Sigmoid colon (tissue), 6 donors: ENCODE measurements at regions not wholly inside any gene's neighbourhood (a gene's known extent, or its start where the extent isn't known, plus 50 kb on each side); places are given as distances from the start of the nearest gene placed in this dataset.

ENCODE experiments used
- DNase-seq: peaks from one replicate; pipeline ENCODE4 v3.0.0-alpha.2; 2019
- H3K27ac ChIP-seq, 4 donors: fragments of 200-600 bp; sonication (generic); one replicate each; pipeline ENCODE4 v1.5.1; 2016 to 2019; ENCODE audit warnings: mild to moderate bottlenecking in 1 of 4
- H3K27me3 ChIP-seq, 3 donors: fragments of 200-600 bp; sonication (generic); one replicate each; pipeline ENCODE4 v1.5.1; 2019; ENCODE audit warnings: mild to moderate bottlenecking in 1 of 3
- H3K36me3 ChIP-seq, 4 donors: fragments of 200-600 bp; sonication (generic); one replicate each; pipeline ENCODE4 v1.5.1; 2016 to 2019
- H3K4me1 ChIP-seq, 4 donors: fragments of 200-600 bp; sonication (generic); one replicate each; pipeline ENCODE4 v1.5.1; 2017 to 2019
- H3K4me3 ChIP-seq, 4 donors: fragments of 200-600 bp; sonication (generic); one replicate each; pipeline ENCODE4 v1.5.1; 2017 to 2019; ENCODE audit warnings: mild to moderate bottlenecking in 2 of 4, moderate library complexity in 1 of 4
- H3K9me3 ChIP-seq, 4 donors: fragments of 200-600 bp in 3 of 4; sonication (generic) in 3 of 4; one replicate each; pipeline versions ENCODE4 v1.5.1 to v1.6.1; 2013 to 2019
- EP300 ChIP-seq, 4 donors: sonication (generic); formaldehyde crosslinking; IDR thresholded peaks; one replicate each; pipeline ENCODE4 v1.6.1; 2017; ENCODE audit warnings: antibody characterized with exemption in 4 of 4
- POLR2A ChIP-seq, 2 donors: fragments of 450-650 bp; IDR thresholded peaks; one replicate each; pipeline ENCODE4 v1.6.1; 2016; ENCODE audit warnings: antibody characterized with exemption in 2 of 2, mild to moderate bottlenecking in 2 of 2, moderate library complexity in 2 of 2
- POLR2AphosphoS5 ChIP-seq, 4 donors: sonication (generic); formaldehyde crosslinking; IDR thresholded peaks; one replicate each; pipeline ENCODE4 v1.6.1; 2017; ENCODE audit warnings: antibody characterized with exemption in 4 of 4
- WGBS, 2 donors: extraction: QIAGEN DNeasy Blood & Tissue Kit; methylation state at CpG; one replicate each; pipeline ENCODE4 v1.1.7; 2013; 5-methylcytosine and 5-hydroxymethylcytosine counted together
- intact Hi-C: fragments of 100-400 bp; cut with DNase I; formaldehyde crosslinking; loops from one replicate; pipeline ENCODE4 v1.15.1; 2023
- TF ChIP-seq, protein P1 (sequence below), 4 experiments: fragments of 450-650 bp in 3 of 4; fragments of 200-600 bp in 1 of 4; IDR thresholded peaks; one replicate each; pipeline ENCODE4 v1.5.1; 2016 to 2019; ENCODE audit warnings: antibody characterized with exemption in 4 of 4, mild to moderate bottlenecking in 3 of 4, moderate library complexity in 2 of 4
- donor health status: healthy with polysubstance abuse.
- donor health status: healthy.

DNA sequence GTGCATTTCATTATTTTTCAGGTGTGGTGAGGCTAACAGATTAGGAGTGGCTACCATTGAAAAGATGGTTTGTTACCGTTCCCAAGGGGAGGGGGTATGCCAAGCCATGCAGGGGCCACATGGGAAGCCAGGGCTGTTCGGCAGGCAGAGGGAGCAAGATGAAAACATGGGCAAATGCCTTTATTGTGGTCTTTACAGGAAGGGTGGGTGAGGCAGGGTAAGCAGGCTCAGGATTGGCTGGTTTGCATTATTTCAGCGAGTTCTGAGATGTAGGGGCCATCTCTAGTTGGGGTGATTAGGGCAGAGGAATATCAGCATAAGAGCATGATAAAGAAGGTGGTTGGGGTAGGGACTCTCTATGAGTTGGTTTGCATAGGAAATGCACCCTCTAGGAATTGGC is 117.6 kb downstream of the CCT6B start:
- Histone ChIP-seq H3K4me1 (no peaks in the 10 kb centered on the region), H3K27me3 (no peaks in the 10 kb centered on the region), H3K27ac (no peak overlapping the region), H3K36me3 (no peaks in the 10 kb centered on the region), H3K9me3 (no peaks in the 10 kb centered on the region), H3K4me3 (no peak overlapping the region)
- WGBS, 2 donors: 47 to 73% methylated on average over 3 of the region's 3 CpGs
- intact Hi-C loops: no loop called here
- DNase-seq: no peak
- TF ChIP-seq, protein P1, sequence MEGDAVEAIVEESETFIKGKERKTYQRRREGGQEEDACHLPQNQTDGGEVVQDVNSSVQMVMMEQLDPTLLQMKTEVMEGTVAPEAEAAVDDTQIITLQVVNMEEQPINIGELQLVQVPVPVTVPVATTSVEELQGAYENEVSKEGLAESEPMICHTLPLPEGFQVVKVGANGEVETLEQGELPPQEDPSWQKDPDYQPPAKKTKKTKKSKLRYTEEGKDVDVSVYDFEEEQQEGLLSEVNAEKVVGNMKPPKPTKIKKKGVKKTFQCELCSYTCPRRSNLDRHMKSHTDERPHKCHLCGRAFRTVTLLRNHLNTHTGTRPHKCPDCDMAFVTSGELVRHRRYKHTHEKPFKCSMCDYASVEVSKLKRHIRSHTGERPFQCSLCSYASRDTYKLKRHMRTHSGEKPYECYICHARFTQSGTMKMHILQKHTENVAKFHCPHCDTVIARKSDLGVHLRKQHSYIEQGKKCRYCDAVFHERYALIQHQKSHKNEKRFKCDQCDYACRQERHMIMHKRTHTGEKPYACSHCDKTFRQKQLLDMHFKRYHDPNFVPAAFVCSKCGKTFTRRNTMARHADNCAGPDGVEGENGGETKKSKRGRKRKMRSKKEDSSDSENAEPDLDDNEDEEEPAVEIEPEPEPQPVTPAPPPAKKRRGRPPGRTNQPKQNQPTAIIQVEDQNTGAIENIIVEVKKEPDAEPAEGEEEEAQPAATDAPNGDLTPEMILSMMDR (IDR thresholded peaks at IDR 0.05): no peak
- TF ChIP-seq POLR2A (IDR thresholded peaks at IDR 0.05) (no peak), POLR2AphosphoS5 (IDR thresholded peaks at IDR 0.05) (no peak), EP300 (IDR thresholded peaks at IDR 0.05) (no peak)

DNA sequence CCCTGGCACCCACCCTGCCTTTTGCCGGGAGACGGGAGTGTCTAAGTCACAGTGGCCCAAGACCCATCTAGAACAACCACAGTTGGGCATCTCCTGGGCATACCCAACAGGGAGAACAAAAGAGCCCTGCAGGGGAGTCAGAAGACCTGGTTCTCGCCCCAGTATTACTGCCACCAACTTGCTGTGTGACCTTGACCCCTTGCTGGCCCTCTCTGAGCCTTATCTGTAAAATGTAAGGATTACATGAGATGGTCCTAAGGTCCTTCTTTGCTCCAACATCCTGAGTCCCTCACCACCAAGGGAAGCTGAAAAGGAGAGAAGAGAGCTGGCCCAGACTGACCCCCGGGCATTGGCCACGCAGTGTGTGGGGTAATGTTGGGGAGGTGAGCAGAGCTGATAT is 119.0 kb downstream of the CCT6B start:
- WGBS, 2 donors: 86 to 92% methylated on average over 5 of the region's 5 CpGs
- Histone ChIP-seq H3K4me1 (no peaks in the 10 kb centered on the region), H3K27ac (no peak overlapping the region), H3K27me3 (no peaks in the 10 kb centered on the region), H3K9me3 (no peaks in the 10 kb centered on the region), H3K36me3 (no peaks in the 10 kb centered on the region), H3K4me3 (no peak overlapping the region)
- intact Hi-C loops: no loop called here
- DNase-seq: no peak
- TF ChIP-seq POLR2A (IDR thresholded peaks at IDR 0.05) (no peak), POLR2AphosphoS5 (IDR thresholded peaks at IDR 0.05) (no peak), EP300 (IDR thresholded peaks at IDR 0.05) (no peak)
- TF ChIP-seq, protein P1 (IDR thresholded peaks at IDR 0.05): no peak

DNA sequence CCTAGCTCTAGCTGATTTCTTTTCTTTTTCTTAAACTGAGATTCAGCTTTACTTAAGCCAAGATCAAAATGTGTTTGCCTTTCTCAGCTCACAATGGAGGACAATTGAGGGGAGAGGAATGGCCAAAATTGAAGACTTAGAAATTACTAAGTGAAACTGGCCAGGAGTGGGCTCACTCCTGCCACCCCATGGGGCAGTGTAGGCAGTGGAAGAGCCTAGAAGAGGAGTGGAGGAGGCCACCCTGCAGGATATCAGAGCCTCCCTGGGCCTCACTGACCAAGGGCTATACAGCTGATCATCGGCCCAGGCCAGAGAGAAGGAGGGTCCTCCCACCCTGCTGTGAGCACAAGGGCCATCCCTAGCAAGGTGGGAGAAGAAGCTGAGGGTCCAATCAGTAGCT is 119.8 kb downstream of the CCT6B start:
- Histone ChIP-seq H3K4me1 (no peaks in the 10 kb centered on the region), H3K27me3 (no peaks in the 10 kb centered on the region), H3K36me3 (no peaks in the 10 kb centered on the region), H3K4me3 (no peak overlapping the region), H3K27ac (no peak overlapping the region), H3K9me3 (no peaks in the 10 kb centered on the region)
- TF ChIP-seq POLR2A (IDR thresholded peaks at IDR 0.05): no peak
- TF ChIP-seq, protein P1 (IDR thresholded peaks at IDR 0.05): no peak
- TF ChIP-seq EP300 (IDR thresholded peaks at IDR 0.05): no peak
- no peak for TF ChIP-seq POLR2AphosphoS5 (IDR thresholded peaks at IDR 0.05)
- WGBS, 2 donors: 54 to 79% methylated on average over 1 of the region's 1 CpG
- intact Hi-C loops: no loop called here
- no peak for DNase-seq

DNA sequence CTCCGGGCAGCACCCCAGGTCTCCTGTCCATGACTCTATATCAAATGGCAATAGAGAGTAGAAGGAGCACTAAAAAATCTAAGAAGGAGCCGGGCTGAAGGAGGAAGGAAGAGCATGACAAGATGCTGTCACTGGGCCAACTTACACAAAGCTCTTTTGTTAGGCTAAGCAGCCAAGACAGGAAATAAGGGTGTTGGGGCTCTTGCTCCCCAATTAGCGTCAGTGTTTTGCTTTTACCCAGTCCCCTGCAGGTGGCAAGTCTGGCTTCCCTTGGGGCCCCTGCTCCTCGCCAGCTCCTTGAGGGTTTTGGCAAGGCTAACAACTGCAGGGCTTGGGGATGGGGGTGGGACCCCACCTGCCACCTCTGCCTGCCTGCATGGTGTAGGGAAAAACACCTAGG is 120.5 kb downstream of the CCT6B start:
- 27 to 32% methylated on average over 4 of the region's 4 CpGs for WGBS, 2 donors
- Histone ChIP-seq H3K27ac (no peak overlapping the region), H3K4me1 (no peaks in the 10 kb centered on the region), H3K9me3 (no peaks in the 10 kb centered on the region), H3K36me3 (no peaks in the 10 kb centered on the region), H3K4me3 (no peak overlapping the region), H3K27me3 (no peaks in the 10 kb centered on the region)
- TF ChIP-seq POLR2A (IDR thresholded peaks at IDR 0.05) (no peak), POLR2AphosphoS5 (IDR thresholded peaks at IDR 0.05) (no peak), EP300 (IDR thresholded peaks at IDR 0.05) (no peak)
- TF ChIP-seq, protein P1 (IDR thresholded peaks at IDR 0.05): no peak
- intact Hi-C loops: no loop called here
- DNase-seq: no peak

DNA sequence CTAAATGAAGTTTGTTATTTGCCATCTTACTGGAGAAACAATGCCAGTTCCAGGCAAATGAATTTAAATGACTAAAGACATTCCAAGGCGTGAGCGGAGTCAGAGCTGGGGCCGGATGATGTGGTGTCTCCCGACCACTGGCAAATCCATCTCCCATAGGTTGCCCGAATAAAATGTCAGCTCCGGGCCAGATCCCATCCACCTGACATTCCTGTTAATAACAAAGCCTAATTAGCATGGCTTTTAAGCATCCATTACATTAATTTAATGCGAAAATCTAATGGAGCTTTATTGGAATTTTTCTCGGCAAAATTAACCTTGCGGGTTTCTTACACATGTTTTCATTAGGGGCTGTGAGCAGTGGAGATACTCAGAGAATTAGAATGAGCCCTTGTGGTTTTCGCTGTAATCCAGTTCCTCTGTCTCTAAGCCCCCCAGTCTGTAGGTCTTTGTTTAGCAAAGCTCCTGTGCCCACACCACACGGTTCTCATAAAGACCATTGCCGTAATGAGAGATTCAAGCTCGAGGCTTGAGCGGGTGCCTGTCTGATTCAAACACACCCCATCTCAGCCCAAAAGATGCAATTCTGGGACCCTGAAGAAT is 123.3 kb downstream of the CCT6B start:
- TF ChIP-seq, protein P1 (IDR thresholded peaks at IDR 0.05): no peak
- H3K27me3 ChIP-seq: no peaks in the 10 kb centered on the region
- WGBS, 2 donors: 80 to 81% methylated on average over 14 of the region's 14 CpGs
- intact Hi-C loops: no loop called here
- no peaks in the 10 kb centered on the region for H3K9me3 ChIP-seq
- H3K4me1 ChIP-seq: no peaks in the 10 kb centered on the region
- no peak overlapping the region for H3K4me3 ChIP-seq
- no peak for DNase-seq
- H3K36me3 ChIP-seq: no peaks in the 10 kb centered on the region
- H3K27ac ChIP-seq: no peak overlapping the region
